GM18951 (cell line): ENCODE measurements at regions not wholly inside any gene's neighbourhood (a gene's known extent, or its start where the extent isn't known, plus 50 kb on each side); places are given as distances from the start of the nearest gene placed in this dataset.

ENCODE experiments used
- POLR2A ChIP-seq: IDR thresholded peaks from 4 replicates; pipeline ENCODE4 v1.6.1; 2011; ENCODE audit warnings: mild to moderate bottlenecking; ENCODE audit not compliant: insufficient read length, insufficient read depth; ENCODE audit errors: extremely low read depth
- in situ Hi-C: fragments of 300-500 bp; cut with MboI; formaldehyde crosslinking; loops from one replicate; pipeline ENCODE4 v1.12.0; 2022; ENCODE audit warnings: low sequenced_read_pairs, mixed read lengths, inconsistent platforms; ENCODE audit not compliant: unreplicated experiment

DNA sequence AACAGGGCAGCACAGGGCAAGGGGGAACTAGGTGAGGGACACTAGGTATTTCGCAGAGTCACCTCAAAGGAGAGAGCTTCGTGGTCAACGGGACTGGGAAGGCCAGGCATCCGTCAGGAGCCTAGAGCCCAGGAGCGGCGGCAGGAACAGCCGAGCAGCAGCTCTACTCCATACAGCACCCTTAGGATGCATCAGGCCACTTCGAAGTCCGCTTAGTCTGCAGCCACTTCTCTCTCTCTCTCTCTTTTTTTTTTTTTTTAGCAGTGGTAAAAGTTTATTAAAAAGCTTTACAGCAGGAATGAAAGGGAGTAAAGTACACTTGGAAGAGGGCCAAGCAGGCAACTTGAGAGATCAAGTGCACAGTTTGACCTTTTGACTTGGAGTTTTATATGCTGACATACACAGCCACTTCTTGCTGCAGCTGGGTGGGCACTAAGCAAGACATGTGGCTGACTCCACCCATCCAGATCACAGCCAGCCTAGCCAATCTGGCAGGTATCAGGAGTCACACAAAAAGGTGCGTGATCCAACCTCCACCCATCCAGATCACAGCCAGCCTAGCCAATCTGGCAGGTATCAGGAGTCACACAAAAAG, 209.7 kb upstream of the RADX start:
- in situ Hi-C loops: no loop called here
- TF ChIP-seq POLR2A: no peak

DNA sequence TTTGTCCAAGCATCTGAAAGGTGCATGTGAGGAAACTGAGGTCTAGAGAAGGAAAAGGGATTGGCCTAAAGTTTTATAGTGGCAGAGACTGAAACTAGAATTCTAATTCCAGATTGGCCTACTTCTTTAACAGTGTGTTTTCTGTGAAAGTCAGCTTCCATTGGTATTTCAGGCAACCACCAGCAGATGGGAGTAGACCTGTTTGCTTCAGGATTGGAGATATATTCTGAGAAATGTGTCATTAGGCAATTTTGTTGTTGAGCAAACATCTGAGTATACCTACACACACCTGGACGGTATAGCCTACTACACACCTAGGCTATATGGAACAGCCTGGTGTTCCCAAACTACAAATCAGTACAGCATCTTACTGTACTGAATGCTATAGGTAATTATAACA, 207.3 kb upstream of the RADX start:
- no peak for TF ChIP-seq POLR2A

DNA sequence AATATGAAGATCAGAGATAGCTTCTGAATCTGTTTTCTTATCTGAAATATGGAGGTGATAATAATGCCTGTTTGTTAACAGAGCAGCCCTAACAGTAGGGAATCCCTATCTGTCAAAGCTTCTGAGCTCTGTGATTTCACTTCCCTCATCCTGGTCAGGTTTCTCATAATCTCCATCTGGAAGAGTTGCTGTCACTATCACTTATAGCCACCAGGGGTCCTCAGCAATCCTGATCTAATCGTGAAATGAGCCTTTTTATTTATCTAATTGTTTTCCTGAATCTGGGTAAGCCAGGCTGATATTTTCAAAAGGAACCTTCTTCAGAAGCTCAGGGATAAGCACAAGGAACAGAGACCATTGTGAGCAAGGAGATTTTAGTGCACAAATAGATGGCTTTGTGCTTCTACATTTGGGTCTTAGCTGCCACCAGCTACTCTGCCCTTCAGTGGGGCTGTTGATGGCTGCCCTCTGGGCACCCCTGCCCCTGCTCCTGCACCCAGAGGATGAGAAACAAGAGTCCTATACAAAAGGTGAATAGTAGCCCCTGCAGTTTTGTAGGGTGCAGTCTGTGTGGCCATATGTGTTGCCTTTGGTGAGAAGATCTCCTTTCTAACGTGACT, 196.4 kb upstream of the RADX start:
- no peak for TF ChIP-seq POLR2A
- in situ Hi-C loops: no loop called here

More for the DNA sequence above, 207.3 kb upstream of the RADX start:
- in situ Hi-C loops: no loop called here

DNA sequence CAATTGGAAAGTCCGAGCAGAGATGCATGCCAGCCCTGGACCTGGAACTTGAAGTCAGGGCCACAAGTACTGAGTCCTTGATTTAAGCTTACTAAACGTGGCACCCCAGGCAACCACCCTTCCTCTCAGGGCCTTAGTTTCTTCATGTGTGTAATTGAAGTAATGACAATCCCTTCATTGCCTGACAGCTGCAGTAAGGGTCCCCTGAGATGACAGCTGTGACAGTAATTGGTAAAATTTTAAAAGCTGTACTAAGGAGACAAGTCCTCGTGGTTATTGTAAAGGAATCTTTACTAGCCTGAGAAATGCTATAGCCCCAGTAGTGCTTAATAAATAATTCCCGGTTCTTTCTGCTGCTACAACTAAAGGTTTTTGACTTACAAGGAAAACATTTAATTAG, 175.1 kb upstream of the RADX start:
- in situ Hi-C loops: no loop called here
- TF ChIP-seq POLR2A: no peak

DNA sequence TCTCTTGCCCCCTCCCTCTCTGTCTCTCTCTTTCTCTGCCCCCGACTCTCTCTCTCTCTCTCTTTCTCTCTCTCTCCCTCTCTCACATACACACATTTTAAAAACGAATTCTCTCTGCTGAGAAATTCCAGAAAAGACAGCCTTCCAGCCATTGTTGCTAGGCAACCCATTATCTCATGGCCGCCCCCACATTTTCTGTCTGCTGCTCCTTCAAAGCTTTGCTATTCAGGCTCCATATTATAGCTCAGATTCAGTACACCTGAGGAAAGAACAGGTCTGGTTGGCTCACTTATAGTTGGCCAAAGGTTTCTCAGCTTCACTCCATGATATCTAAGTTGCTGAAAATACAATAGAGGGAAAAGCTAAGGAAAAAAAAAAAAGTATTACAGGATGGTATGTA, 174.4 kb upstream of the RADX start:
- TF ChIP-seq POLR2A: no peak
- in situ Hi-C loops: no loop called here

DNA sequence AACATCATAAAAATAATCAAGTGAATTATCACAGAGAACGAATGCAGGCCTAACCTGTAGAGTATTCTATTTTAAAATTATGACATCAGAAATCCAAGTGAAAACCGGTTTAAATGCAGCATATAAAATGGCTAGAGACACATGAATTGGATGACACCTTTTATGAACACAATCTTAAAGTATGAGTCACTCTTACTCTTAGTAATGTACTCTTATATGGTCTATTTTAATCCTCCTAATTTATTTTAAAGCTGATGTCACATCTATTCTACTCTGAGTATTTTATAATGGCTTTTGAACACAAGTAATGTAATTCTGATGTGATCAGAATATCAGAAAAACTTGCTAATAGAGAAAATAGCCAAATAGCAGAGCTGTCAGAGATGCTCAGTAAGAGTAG, 161.4 kb upstream of the RADX start:
- in situ Hi-C loops: no loop called here
- no peak for TF ChIP-seq POLR2A

DNA sequence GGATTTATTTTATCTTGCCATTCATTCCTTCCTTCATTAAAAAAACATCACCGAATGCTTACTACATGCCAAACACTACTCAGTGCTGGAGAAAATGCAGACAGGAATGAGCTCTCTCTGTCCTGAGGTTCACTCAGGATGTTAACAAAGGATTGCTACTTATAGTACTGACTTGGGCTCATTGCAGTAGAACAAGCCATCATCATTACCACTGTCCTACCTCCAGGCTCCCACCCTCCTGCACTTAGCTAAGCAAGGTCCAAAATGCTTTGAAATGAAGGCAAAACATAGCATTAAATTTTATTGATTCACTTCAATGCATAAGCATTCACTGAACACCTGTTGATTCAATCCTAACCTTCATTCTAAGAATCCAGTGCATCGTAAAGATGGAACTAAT, 159.8 kb upstream of the RADX start:
- in situ Hi-C loops: no loop called here
- no peak for TF ChIP-seq POLR2A

DNA sequence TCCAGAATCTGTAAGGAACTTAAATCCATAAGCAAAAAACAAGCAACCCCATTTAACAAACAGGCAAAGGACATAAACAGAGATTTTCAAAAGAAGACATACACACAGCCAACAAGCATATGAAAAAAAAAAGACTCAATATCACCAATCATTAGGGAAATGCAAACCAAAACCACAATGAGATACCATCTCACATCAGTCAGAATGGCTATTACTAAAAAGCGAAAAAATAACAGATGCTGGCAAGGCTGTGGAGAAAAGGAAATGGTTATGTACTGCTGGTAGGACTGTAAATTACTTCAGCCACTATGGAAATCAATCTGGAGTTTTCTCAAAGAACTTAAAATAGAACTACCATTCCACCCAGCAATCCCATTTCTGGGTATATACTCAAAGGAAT, 156.8 kb upstream of the RADX start:
- TF ChIP-seq POLR2A: no peak
- in situ Hi-C loops: no loop called here

DNA sequence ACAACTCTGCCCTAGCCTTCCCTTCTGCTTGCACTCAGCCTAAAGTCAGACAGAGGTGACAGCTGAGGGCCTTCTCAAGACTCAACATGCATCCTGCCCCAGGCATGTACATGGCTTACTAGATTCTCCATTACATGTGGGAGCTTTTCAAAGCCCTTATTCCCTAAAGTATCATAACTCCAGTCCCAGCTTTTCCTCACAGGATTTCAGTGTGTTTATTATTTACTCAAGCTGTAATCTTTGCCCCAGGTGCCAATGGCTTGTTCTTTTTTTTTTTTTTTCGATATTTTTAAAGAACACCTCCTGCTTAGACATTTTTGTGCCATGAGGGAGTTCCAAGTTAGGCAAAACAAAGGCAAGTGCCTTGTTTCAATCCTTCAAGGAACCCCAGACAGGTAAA, 154.0 kb upstream of the RADX start:
- in situ Hi-C loops: no loop called here
- TF ChIP-seq POLR2A: no peak

DNA sequence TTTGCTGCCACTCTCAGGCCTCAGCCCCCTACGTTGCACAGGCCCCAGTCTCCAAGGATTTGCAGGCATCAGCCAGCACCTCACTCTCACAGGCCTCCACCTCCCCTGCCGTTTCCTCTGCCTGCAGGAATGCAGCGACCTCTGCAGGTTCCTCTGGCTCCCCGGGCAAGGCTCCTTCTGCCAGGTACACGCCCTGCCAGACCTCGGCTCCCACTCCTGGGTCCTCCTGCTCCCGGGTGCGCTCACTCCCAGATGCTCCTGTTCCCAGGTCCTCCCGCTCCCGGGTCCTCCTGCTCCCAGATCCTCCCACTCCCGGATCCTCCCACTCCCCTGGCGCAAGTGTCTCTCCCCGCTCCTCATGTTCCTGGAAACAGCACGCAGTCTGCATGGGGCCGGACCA, 144.4 kb upstream of the RADX start:
- no peak for TF ChIP-seq POLR2A

DNA sequence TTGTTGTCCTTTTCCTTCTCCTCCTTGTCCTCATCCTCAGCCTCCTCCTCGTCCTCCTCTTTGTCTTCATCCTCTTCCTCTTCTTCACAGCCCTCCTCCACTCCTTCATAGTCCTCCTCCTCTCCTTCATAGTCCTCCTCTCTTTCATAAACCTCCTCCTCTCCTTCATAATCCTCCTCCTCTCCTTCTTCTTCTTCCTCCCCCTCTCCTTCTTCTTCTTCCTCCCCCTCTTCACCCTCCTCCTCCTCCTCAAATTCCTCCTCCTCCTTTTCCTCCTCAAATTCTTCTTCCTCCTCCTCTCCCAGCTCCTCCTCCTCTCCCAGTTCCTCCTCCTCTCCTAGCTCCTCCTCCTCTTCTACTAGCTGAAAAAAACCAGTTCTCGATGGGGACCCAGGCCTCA, 143.8 kb upstream of the RADX start:
- TF ChIP-seq POLR2A: no peak
- in situ Hi-C loops: no loop called here

More for the DNA sequence above, 144.4 kb upstream of the RADX start:
- in situ Hi-C loops: no loop called here

DNA sequence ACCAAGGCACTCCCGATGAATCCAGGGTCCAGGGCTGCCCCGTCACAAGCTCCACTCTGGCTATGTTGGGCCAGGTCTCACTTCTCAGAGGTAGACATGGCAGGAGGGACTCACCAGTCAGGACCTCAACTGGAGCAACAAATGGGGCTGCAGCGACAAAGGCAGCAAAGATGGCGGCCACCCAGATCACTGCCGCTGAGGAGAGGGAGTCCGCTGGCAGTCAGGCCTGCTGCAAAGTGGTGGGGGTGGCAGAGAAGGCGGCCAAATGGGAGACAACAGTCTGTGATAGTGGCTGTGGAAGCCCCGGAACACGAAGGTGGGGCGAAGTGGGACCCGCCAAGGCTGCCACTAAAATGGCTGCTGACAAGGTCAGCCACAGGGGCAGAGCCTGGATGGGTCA, 143.3 kb upstream of the RADX start:
- in situ Hi-C loops: no loop called here
- no peak for TF ChIP-seq POLR2A

DNA sequence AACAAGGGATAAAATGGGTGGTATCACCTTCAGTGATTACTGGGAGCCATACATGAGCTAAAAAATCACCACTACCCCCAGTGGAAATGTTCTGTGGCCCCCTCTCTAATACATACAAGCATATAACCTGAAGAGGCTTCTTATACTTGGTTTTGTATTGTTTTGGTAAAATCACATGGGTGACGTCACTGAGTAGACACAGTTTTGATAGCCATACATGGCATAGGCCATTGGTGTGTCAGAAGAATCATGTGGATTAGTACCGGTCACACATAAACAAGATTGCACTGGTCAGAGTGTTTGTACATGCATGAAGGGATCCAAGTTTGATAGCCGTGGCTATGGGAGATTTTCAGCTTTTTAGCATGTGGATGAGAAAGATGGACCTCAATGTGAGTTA, 131.9 kb upstream of the RADX start:
- no peak for TF ChIP-seq POLR2A
- in situ Hi-C loops: loop anchor here (25.0 kb wide), 1 partner anchor 307 kb away; no protein-coding TSS in a partner anchor

DNA sequence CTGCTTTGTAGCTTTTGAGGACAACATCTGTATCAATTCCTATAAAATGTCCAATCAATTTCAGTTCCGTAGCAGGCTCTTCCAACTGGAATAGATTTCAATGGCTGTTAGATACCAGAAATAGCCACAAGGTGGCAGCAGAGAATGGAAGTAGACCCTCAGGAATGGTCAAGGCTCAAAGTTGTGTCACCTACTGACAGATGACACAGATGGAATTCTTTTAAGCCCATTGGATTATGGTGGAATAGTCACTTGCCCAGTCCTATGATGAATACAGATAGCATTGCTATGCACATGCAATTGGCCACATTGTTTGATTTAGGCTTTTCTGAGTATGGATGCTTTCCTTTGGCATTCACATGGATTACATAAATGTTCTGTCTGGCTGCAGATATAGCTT, 130.4 kb upstream of the RADX start:
- in situ Hi-C loops: loop anchor here (25.0 kb wide), 1 partner anchor 306 kb away; no protein-coding TSS in a partner anchor
- TF ChIP-seq POLR2A: no peak

DNA sequence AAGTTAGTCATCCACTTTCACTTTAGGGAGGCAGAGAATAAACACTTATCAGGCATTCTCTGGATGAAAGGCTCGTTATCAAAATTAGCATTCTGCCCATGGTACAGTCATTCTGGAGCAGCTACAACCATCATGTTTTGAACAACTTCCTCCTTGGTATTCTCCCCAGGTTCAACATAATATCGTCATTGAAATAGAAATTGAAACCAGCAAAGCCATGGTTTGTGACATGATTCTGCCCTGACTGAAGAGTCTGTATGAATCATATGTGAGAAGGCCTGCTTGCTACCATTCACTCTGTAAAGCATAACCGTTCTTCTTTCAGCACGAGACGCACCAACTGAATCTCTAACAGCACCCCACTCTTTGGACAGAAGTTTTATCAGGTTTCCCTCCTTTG, 127.5 kb upstream of the RADX start:
- TF ChIP-seq POLR2A: no peak
- in situ Hi-C loops: loop anchor here (25.0 kb wide), 1 partner anchor 303 kb away; no protein-coding TSS in a partner anchor

DNA sequence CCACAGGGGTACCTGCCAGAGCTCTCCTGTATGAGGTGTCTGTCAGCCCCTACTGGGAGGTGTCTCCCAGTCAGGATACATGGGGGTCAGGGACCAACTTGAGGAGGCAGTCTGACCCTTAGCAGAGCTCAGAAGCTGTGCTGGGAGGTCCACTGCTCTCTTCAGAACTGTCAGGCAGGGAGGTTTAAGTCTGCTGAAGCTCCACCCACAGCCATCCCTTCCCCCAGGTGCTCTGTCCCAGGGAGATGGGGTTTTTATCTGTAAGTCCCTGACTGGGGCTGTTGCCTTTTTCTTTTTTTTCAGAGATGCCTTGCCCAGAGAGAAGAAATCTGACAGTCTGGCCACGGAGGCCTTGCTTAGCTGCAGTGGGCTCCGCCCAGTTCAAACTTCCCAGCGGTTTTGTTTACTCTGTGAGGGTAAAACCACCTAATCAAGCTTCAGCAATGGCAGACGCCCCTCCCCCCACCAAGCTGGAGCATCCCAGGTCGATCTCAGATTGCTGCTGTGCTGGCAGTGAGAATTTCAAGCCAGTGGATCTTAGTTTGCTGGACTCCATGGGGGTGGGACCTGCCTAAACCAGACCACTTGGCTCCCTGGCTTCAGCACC, 118.5 kb upstream of the RADX start:
- in situ Hi-C loops: loop anchor here (25.0 kb wide), 1 partner anchor 294 kb away; no protein-coding TSS in a partner anchor
